ENCODE measurements at regions not wholly inside any gene's neighbourhood (a gene's known extent, or its start where the extent isn't known, plus 50 kb on each side); places are given as distances from the start of the nearest gene placed in this dataset.

- Histone ChIP-seq H3K27ac (no peak overlapping the region), H3K27me3 (no peaks in the 10 kb centered on the region), H3K4me3 (no peak overlapping the region), H3K4me1 (no peaks in the 10 kb centered on the region), H3K36me3 (no peaks in the 10 kb centered on the region), H3K9me3 (peaks cover 0 to 2% (median under 1%) of the 10 kb centered on the region in 4 donors)
- peak in 1 of 3 donors; percentile 18 for DNase-seq
- TF ChIP-seq CTCF (IDR thresholded peaks at IDR 0.05) = no peak
- no peak for TF ChIP-seq POLR2A (IDR thresholded peaks at IDR 0.05)
Observed at GRCh38 chr2:239776436-239777005, 248.6 kb downstream of the NDUFA10 start.

GRCh38 chr2:239775623-239776435 is 249.3 kb downstream of the NDUFA10 start:
- Histone ChIP-seq H3K27ac (no peak overlapping the region), H3K4me3 (no peak overlapping the region), H3K9me3 (peaks cover 0 to 7% (median 3%) of the 10 kb centered on the region in 4 donors), H3K36me3 (no peaks in the 10 kb centered on the region), H3K27me3 (no peaks in the 10 kb centered on the region), H3K4me1 (no peaks in the 10 kb centered on the region)
- TF ChIP-seq CTCF (IDR thresholded peaks at IDR 0.05) (no peak), POLR2A (IDR thresholded peaks at IDR 0.05) (no peak)
- DNase-seq = peak in 1 of 3 donors; percentile 18

GRCh38 chr2:239774933-239775622 is 250.1 kb downstream of the NDUFA10 start:
- no peaks in the 10 kb centered on the region for H3K36me3 ChIP-seq
- peak in 1 of 3 donors; percentile 21 for DNase-seq
- H3K4me3 ChIP-seq = no peak overlapping the region
- no peak for TF ChIP-seq POLR2A (IDR thresholded peaks at IDR 0.05)
- TF ChIP-seq CTCF (IDR thresholded peaks at IDR 0.05) = no peak
- no peaks in the 10 kb centered on the region for H3K4me1 ChIP-seq
- peaks cover 0 to 7% (median 3%) of the 10 kb centered on the region in 4 donors for H3K9me3 ChIP-seq
- H3K27me3 ChIP-seq = no peaks in the 10 kb centered on the region
- H3K27ac ChIP-seq = no peak overlapping the region

- DNase-seq = peak in 1 of 3 donors; percentile 21
- Histone ChIP-seq H3K4me3 (no peak overlapping the region), H3K4me1 (no peaks in the 10 kb centered on the region), H3K9me3 (peaks cover 0 to 7% (median 3%) of the 10 kb centered on the region in 4 donors), H3K27ac (no peak overlapping the region), H3K36me3 (no peaks in the 10 kb centered on the region), H3K27me3 (no peaks in the 10 kb centered on the region)
- TF ChIP-seq CTCF (IDR thresholded peaks at IDR 0.05) (no peak), POLR2A (IDR thresholded peaks at IDR 0.05) (no peak)
Observed at GRCh38 chr2:239774142-239774462, 251.0 kb downstream of the NDUFA10 start.

GRCh38 chr2:239773228-239774141 is 251.7 kb downstream of the NDUFA10 start:
- H3K27ac ChIP-seq = no peak overlapping the region
- H3K4me3 ChIP-seq = no peak overlapping the region
- peaks cover 0 to 7% (median 3%) of the 10 kb centered on the region in 4 donors for H3K9me3 ChIP-seq
- no peaks in the 10 kb centered on the region for H3K36me3 ChIP-seq
- H3K27me3 ChIP-seq = no peaks in the 10 kb centered on the region
- no peak for TF ChIP-seq CTCF (IDR thresholded peaks at IDR 0.05)
- TF ChIP-seq POLR2A (IDR thresholded peaks at IDR 0.05) = no peak
- no peaks in the 10 kb centered on the region for H3K4me1 ChIP-seq
- peak in 2 of 3 donors; percentile 16 to 22 for DNase-seq
